Gastroesophageal sphincter (tissue), 4 donors: ENCODE measurements at regions not wholly inside any gene's neighbourhood (a gene's known extent, or its start where the extent isn't known, plus 50 kb on each side); places are given as distances from the start of the nearest gene placed in this dataset.

Experiments used
- ATAC-seq: fragments of 150-250 bp; one replicate; pipeline ENCODE4 v1.9.1; 2016; ENCODE audit warnings: mild to moderate bottlenecking, moderate library complexity
- H3K27ac ChIP-seq, 4 donors: fragments of 200-600 bp; sonication (generic) in 3 of 4; 1 replicate in 3 of 4; 2 replicates in 1 of 4; pipeline ENCODE4 v1.5.1; 2016 to 2019
- H3K27me3 ChIP-seq: fragments of 200-600 bp; sonication (generic); one replicate; pipeline ENCODE4 v1.5.1; 2019
- H3K36me3 ChIP-seq, 2 donors: fragments of 200-600 bp; sonication (generic); one replicate each; pipeline ENCODE4 v1.5.1; 2019; ENCODE audit warnings: control low read depth in 1 of 2
- H3K4me1 ChIP-seq, 3 donors: fragments of 200-600 bp; sonication (generic); 1 replicate in 2 of 3; 2 replicates in 1 of 3; pipeline ENCODE4 v1.5.1; 2016 to 2019; ENCODE audit warnings: control low read depth in 2 of 3
- H3K4me3 ChIP-seq, 2 donors: fragments of 200-600 bp; sonication (generic); one replicate each; pipeline ENCODE4 v1.5.1; 2019; ENCODE audit warnings: mild to moderate bottlenecking in 1 of 2, moderate library complexity in 1 of 2
- H3K9me3 ChIP-seq, 3 donors: fragments of 200-600 bp; sonication (generic); one replicate each; pipeline ENCODE4 v1.5.1; 2017 to 2019; ENCODE audit warnings: control low read depth in 2 of 3
- EP300 ChIP-seq: sonication (generic); formaldehyde crosslinking; IDR thresholded peaks from one replicate; pipeline ENCODE4 v1.6.1; 2017; ENCODE audit warnings: antibody characterized with exemption, mild to moderate bottlenecking
- POLR2A ChIP-seq, 2 donors: fragments of 450-650 bp; IDR thresholded peaks; one replicate each; pipeline ENCODE4 v1.6.1; 2017; ENCODE audit warnings: antibody characterized with exemption in 2 of 2, mild to moderate bottlenecking in 2 of 2, moderate library complexity in 1 of 2
- POLR2AphosphoS5 ChIP-seq: sonication (generic); formaldehyde crosslinking; IDR thresholded peaks from one replicate; pipeline ENCODE4 v1.6.1; 2017; ENCODE audit warnings: antibody characterized with exemption
- WGBS, 2 donors: methylation state at CpG; one replicate each; pipeline ENCODE4 v1.1.5; 2018; ENCODE audit warnings: low coverage in 1 of 2; 5-methylcytosine and 5-hydroxymethylcytosine counted together
- TF ChIP-seq, protein P1 (sequence below), 4 experiments: fragments of 200-600 bp in 2 of 4; fragments of 450-650 bp in 2 of 4; sonication (generic) in 1 of 4; IDR thresholded peaks; one replicate each; pipeline ENCODE4 v1.5.1; 2017 to 2019; ENCODE audit warnings: antibody characterized with exemption in 4 of 4, mild to moderate bottlenecking in 2 of 4, moderate library complexity in 2 of 4

DNA sequence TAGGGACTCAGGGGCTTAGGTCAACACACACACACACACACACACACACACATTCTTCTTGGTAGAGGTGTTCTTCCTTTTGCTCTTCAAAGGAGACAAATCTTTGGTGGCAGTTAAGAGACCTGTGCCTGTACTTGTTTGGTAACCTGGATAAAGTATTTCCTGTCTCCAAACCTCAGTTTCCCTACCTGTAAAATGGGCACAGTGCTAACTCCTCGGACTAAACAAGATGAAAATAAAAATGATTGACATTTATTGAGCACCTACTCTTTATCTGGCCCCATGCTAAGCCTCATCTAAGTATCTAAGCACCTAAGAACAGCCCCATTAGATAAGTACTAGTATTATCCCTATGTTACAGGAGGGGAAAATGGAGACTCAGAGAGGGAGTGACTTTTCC is 220.8 kb upstream of the MYL2 start:
- TF ChIP-seq POLR2AphosphoS5 (no peak), POLR2A (IDR thresholded peaks at IDR 0.05) (no peak), EP300 (no peak)
- TF ChIP-seq, protein P1, sequence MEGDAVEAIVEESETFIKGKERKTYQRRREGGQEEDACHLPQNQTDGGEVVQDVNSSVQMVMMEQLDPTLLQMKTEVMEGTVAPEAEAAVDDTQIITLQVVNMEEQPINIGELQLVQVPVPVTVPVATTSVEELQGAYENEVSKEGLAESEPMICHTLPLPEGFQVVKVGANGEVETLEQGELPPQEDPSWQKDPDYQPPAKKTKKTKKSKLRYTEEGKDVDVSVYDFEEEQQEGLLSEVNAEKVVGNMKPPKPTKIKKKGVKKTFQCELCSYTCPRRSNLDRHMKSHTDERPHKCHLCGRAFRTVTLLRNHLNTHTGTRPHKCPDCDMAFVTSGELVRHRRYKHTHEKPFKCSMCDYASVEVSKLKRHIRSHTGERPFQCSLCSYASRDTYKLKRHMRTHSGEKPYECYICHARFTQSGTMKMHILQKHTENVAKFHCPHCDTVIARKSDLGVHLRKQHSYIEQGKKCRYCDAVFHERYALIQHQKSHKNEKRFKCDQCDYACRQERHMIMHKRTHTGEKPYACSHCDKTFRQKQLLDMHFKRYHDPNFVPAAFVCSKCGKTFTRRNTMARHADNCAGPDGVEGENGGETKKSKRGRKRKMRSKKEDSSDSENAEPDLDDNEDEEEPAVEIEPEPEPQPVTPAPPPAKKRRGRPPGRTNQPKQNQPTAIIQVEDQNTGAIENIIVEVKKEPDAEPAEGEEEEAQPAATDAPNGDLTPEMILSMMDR (IDR thresholded peaks at IDR 0.05), result no peak
- peaks cover 0 to 19% (median 9%) of the 10 kb centered on the region in 3 donors for H3K4me1 ChIP-seq
- no peak for ATAC-seq
- WGBS, 2 donors, result 79% methylated on average over 1 of the region's 1 CpG; no CpG with 5 or more reads in 1 of the 2 donors
- peaks cover 11% of the 10 kb centered on the region for H3K27me3 ChIP-seq
- no peaks in the 10 kb centered on the region for H3K9me3 ChIP-seq
- H3K27ac ChIP-seq, result no peak overlapping the region
- H3K4me3 ChIP-seq, result no peak overlapping the region
- no peaks in the 10 kb centered on the region for H3K36me3 ChIP-seq

GRCh38 chr12:111138016-111138415 is 217.6 kb upstream of the MYL2 start:
- Histone ChIP-seq H3K27ac (no peak overlapping the region), H3K9me3 (peaks cover 0 to 21% (median 0%) of the 10 kb centered on the region in 3 donors), H3K4me1 (peaks cover 0 to 5% (median 1%) of the 10 kb centered on the region in 3 donors), H3K27me3 (peaks cover 20% of the 10 kb centered on the region), H3K4me3 (no peak overlapping the region), H3K36me3 (no peaks in the 10 kb centered on the region)
- 0 to 40% methylated on average over 1 to 2 of the region's 8 CpGs for WGBS, 2 donors
- TF ChIP-seq POLR2AphosphoS5, result no peak
- TF ChIP-seq, protein P1 (IDR thresholded peaks at IDR 0.05), result no peak
- no peak for TF ChIP-seq POLR2A (IDR thresholded peaks at IDR 0.05)
- TF ChIP-seq EP300, result no peak
- no peak for ATAC-seq

DNA sequence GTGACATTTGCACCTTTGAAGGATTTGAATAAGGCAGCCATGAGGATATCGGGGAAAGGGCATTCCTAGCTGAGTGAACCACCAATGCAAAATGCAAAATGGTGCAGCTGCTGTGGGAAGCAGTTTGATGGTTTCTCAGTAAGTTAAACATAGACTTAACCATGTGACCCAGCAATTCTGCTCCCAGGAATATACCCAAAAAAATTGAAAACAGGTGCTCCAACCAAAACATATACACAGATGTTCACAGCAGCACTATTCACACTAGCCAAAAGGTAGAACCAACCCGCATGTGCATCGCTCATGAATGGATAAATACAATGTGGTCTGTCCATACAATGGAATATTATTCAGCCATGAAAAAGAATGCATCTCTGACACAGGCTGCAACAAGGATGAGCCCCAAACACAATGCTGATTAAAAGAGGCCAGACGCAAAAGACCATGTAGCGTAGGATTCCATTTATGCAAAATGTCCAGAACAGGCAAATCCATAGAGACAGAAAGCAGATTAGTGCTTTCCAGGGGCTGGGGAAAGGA is 215.0 kb upstream of the MYL2 start:
- H3K9me3 ChIP-seq, result peaks cover 0 to 21% (median 0%) of the 10 kb centered on the region in 3 donors
- no peaks in the 10 kb centered on the region for H3K4me1 ChIP-seq
- no peak overlapping the region for H3K4me3 ChIP-seq
- no peak for ATAC-seq
- TF ChIP-seq EP300, result no peak
- TF ChIP-seq, protein P1 (IDR thresholded peaks at IDR 0.05), result no peak
- TF ChIP-seq POLR2AphosphoS5, result no peak
- TF ChIP-seq POLR2A (IDR thresholded peaks at IDR 0.05), result no peak
- WGBS, 2 donors, result 92 to 96% methylated on average over 4 to 5 of the region's 5 CpGs
- peaks cover 20% of the 10 kb centered on the region for H3K27me3 ChIP-seq
- H3K27ac ChIP-seq, result no peak overlapping the region
- H3K36me3 ChIP-seq, result no peaks in the 10 kb centered on the region

DNA sequence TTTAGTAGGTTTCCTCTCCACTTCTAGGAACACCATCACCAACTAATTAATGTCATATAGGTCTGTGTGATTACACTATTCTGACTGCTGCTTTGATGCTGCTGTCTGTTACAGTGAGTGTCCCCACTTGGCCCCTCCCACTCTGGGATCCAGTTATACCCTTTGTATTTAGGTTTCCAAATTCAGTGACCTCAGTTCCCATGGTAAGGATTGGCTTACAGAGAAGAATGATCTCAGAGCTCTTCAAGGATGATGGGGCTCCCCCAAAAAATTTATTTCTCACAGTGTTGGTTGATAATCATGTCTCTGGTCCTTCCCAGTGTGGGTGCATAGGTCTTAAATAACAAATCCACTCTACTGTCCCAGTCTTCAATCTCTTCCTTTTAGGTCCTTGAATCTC is 210.0 kb upstream of the MYL2 start:
- H3K36me3 ChIP-seq, result no peaks in the 10 kb centered on the region
- no peak overlapping the region for H3K27ac ChIP-seq
- TF ChIP-seq, protein P1 (IDR thresholded peaks at IDR 0.05), result no peak
- TF ChIP-seq EP300 (no peak), POLR2AphosphoS5 (no peak), POLR2A (IDR thresholded peaks at IDR 0.05) (no peak)
- no peak for ATAC-seq
- no peaks in the 10 kb centered on the region for H3K4me1 ChIP-seq
- no peak overlapping the region for H3K4me3 ChIP-seq
- peaks cover under 1% of the 10 kb centered on the region for H3K27me3 ChIP-seq
- peaks cover 0 to 18% (median 0%) of the 10 kb centered on the region in 3 donors for H3K9me3 ChIP-seq

DNA sequence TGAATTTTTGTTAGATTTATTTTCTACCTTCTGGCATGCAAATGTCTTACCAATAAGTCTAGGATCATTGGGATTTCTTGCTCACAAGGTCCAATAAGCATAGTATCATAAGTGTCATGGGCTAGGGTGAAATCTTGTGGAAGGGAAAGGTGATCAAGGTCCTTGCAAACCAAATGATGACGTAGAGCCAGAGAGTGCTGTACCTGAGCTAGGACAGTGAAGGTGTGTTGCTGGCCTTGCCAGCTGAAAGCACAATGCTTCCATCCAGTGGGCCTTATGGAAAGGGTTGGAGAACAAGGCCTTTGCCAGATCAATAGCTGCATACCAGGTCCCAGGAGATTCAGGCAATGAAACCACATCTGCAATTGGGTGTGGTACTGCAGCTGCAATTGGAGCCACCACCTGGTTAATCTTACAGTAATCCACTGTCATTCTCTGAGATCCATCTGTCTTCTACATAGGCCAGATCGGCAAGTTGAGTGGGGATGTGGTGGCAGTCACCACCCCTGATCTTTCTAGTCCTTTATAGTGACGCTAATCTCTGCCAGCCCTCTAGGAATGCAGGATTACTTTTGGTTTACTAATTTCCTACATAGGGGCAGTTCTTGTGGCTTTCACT is 208.9 kb upstream of the MYL2 start:
- no peaks in the 10 kb centered on the region for H3K27me3 ChIP-seq
- H3K27ac ChIP-seq, result no peak overlapping the region
- H3K4me3 ChIP-seq, result no peak overlapping the region
- no peaks in the 10 kb centered on the region for H3K36me3 ChIP-seq
- TF ChIP-seq POLR2A (IDR thresholded peaks at IDR 0.05), result no peak
- no peak for TF ChIP-seq POLR2AphosphoS5
- no peak for TF ChIP-seq EP300
- TF ChIP-seq, protein P1 (IDR thresholded peaks at IDR 0.05), result no peak
- peaks cover 0 to 10% (median 0%) of the 10 kb centered on the region in 3 donors for H3K9me3 ChIP-seq
- 89 to 100% methylated on average over 2 to 3 of the region's 3 CpGs for WGBS, 2 donors
- ATAC-seq, result no peak
- H3K4me1 ChIP-seq, result no peaks in the 10 kb centered on the region
